Bronchial epithelial cell (primary cell): ENCODE measurements at regions not wholly inside any gene's neighbourhood (a gene's known extent, or its start where the extent isn't known, plus 50 kb on each side); places are given as distances from the start of the nearest gene placed in this dataset.
A peak's percentile ranks its signal among the peaks of the same experiment; 100 is the strongest.
"Not testable (repeated sequence)": the region's sequence is repeated elsewhere in the genome, so short reads cannot be mapped to it uniquely, and the experiment has no call there.

ENCODE experiments used
- DNase-seq: peaks from one replicate; pipeline ENCODE4 v3.0.0-alpha.2; 2010; ENCODE audit warnings: low read depth
- FAIRE-seq: peaks from 2 replicates; lab custom pipeline; 2011; peaks lifted over from hg19 to GRCh38; lab: Jason Lieb, UNC
- H3K27me3 ChIP-seq: 2 replicates; pipeline ENCODE4 v1.5.1; 2011; ENCODE audit warnings: low read length; ENCODE audit not compliant: control insufficient read depth, insufficient read depth
- H3K36me3 ChIP-seq: 2 replicates; pipeline ENCODE4 v1.5.1; 2011; ENCODE audit warnings: low read length; ENCODE audit not compliant: control insufficient read depth, insufficient read depth
- H3K4me3 ChIP-seq: 2 replicates; pipeline ENCODE4 v1.5.1; 2011; ENCODE audit warnings: mild to moderate bottlenecking, low read depth, low read length, control low read depth
- TF ChIP-seq, protein P1 (sequence below): IDR thresholded peaks from 2 replicates; pipeline ENCODE4 v1.5.1; 2011; ENCODE audit warnings: mild to moderate bottlenecking, moderate library complexity, low read length, control low read depth, inconsistent platforms; ENCODE audit not compliant: insufficient read depth, severe bottlenecking

DNA sequence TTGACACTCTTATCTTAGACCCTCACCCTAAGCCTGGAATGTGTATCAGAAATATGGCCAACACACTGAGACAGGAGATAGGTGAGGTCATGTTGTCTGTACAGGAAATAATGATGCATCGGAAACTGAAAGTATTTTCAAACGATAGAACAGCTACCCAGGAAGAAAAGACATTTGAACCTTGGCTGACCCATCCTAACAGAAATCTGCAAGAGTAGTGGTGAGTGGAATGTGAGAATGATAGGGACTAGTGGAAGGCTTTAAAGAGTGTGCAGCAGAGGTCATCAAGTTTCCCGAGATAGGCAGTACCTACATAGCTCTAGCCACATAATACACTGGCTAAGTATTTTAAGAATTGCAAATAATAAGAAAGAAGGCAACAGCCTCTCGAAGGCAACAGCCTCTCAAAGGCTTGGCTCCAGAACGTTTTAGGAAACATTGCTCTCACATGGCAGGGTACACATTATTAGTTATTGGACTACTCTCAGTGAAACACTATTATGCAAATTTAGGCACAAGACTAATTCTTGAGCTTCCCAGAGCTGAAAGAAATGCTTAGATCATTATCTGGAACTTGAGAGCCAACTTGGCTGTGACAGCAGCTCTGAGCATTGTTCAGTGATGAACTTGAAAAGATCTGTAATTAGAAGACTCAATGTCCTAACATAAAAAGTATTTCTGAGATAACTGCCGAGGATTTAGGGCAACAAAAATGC is 133.1 kb upstream of the FBXL7 start:
- DNase-seq (peak; percentile 44), FAIRE-seq (no peak)
- no peaks in the 10 kb centered on the region for H3K36me3 ChIP-seq

GRCh38 chr5:15365070-15365469 is 134.9 kb upstream of the FBXL7 start:
- TF ChIP-seq, protein P1, sequence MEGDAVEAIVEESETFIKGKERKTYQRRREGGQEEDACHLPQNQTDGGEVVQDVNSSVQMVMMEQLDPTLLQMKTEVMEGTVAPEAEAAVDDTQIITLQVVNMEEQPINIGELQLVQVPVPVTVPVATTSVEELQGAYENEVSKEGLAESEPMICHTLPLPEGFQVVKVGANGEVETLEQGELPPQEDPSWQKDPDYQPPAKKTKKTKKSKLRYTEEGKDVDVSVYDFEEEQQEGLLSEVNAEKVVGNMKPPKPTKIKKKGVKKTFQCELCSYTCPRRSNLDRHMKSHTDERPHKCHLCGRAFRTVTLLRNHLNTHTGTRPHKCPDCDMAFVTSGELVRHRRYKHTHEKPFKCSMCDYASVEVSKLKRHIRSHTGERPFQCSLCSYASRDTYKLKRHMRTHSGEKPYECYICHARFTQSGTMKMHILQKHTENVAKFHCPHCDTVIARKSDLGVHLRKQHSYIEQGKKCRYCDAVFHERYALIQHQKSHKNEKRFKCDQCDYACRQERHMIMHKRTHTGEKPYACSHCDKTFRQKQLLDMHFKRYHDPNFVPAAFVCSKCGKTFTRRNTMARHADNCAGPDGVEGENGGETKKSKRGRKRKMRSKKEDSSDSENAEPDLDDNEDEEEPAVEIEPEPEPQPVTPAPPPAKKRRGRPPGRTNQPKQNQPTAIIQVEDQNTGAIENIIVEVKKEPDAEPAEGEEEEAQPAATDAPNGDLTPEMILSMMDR, result no peak
- peak; percentile 17 for DNase-seq
- no peak for FAIRE-seq
- Histone ChIP-seq H3K36me3 (no peaks in the 10 kb centered on the region), H3K27me3 (no peaks in the 10 kb centered on the region), H3K4me3 (no peak overlapping the region)

More for the DNA sequence above, 133.1 kb upstream of the FBXL7 start:
- no peak overlapping the region for H3K4me3 ChIP-seq
- H3K27me3 ChIP-seq, result no peaks in the 10 kb centered on the region
- TF ChIP-seq, protein P1, result no peak

DNA sequence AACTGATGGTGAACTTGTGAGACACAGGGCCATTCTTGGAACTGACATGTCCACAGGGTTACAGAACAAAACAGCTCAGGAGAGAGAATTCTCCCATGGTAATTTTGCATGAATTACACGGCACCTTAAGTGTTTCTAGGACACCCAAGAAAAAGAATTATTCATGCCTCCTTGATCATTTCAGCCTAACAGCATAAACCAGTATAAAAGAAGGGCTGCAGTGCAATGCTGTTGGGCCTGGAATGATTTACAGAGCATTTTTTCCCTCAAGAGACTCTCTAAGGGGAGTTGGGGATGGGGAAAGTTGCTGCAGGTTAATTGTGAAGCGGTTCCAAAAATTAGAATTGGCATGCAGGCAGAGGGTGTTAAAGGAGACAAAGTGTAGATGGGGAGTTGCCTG is 136.4 kb upstream of the FBXL7 start:
- no peak for FAIRE-seq
- TF ChIP-seq, protein P1, result no peak
- H3K36me3 ChIP-seq, result no peaks in the 10 kb centered on the region
- no peak for DNase-seq
- H3K27me3 ChIP-seq, result no peaks in the 10 kb centered on the region
- no peak overlapping the region for H3K4me3 ChIP-seq

DNA sequence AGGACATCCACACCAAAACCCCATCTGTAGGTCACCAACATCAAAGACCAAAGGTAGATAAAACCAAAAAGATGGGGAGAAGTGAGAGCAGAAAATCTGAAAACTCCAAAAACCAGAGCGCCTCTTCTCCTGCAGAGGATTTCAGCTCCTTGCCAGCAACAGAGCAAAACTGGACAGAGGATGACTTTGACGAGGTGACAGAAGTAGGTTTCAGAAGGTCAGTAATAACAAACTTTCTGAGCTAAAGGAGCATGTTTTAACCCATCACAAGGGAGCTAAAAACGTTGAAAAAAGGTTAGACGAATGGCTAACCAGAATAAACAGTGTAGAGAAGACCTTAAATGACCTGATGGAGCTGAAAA is 142.9 kb upstream of the FBXL7 start:
- FAIRE-seq, DNase-seq, H3K4me3 ChIP-seq, H3K36me3 ChIP-seq, H3K27me3 ChIP-seq: not testable (repeated sequence)

- FAIRE-seq, DNase-seq, H3K27me3 ChIP-seq, H3K4me3 ChIP-seq, H3K36me3 ChIP-seq: not testable (repeated sequence)
These were observed 143.5 kb upstream of the FBXL7 start for GRCh38 chr5:15356308-15357091.

- FAIRE-seq (no peak), DNase-seq (no peak)
- TF ChIP-seq, protein P1, result no peak
- no peaks in the 10 kb centered on the region for H3K36me3 ChIP-seq
- H3K4me3 ChIP-seq, result no peak overlapping the region
- H3K27me3 ChIP-seq, result no peaks in the 10 kb centered on the region
These were observed 146.0 kb upstream of the FBXL7 start for GRCh38 chr5:15354021-15354420.
